Thoracic aorta (tissue), 2 donors: ENCODE measurements at regions not wholly inside any gene's neighbourhood (a gene's known extent, or its start where the extent isn't known, plus 50 kb on each side); places are given as distances from the start of the nearest gene placed in this dataset.

Experiments used
- ATAC-seq: fragments of 150-250 bp; one replicate; pipeline ENCODE4 v1.8.0; 2017; ENCODE audit warnings: low read depth; ENCODE audit not compliant: insufficient number of reproducible peaks, low FRiP score
- DNase-seq: peaks from one replicate; pipeline ENCODE4 v3.0.0-alpha.2; 2020; ENCODE audit warnings: low spot score
- H3K27ac ChIP-seq, 2 donors: fragments of 200-600 bp; sonication (generic); 1 replicate in 1 of 2; 2 replicates in 1 of 2; pipeline ENCODE4 v1.5.1; 2016; ENCODE audit warnings: mild to moderate bottlenecking in 2 of 2, moderate library complexity in 2 of 2
- H3K27me3 ChIP-seq: fragments of 200-600 bp; sonication (generic); replicated peaks from 2 replicates; pipeline ENCODE4 v1.6.0; 2016; ENCODE audit warnings: mild to moderate bottlenecking; ENCODE audit not compliant: insufficient read depth
- H3K36me3 ChIP-seq: fragments of 200-600 bp; sonication (generic); one replicate; pipeline ENCODE4 v1.5.1; 2016
- H3K4me1 ChIP-seq, 2 donors: fragments of 200-600 bp; sonication (generic); 1 replicate in 1 of 2; 2 replicates in 1 of 2; pipeline versions ENCODE4 v1.5.1 to v1.6.0; 2016; ENCODE audit warnings: low read depth in 2 of 2, mild to moderate bottlenecking in 1 of 2; ENCODE audit not compliant: control insufficient read depth in 1 of 2
- H3K4me3 ChIP-seq: fragments of 200-600 bp; sonication (generic); 2 replicates; pipeline ENCODE4 v1.5.1; 2016; ENCODE audit warnings: mild to moderate bottlenecking
- H3K9me3 ChIP-seq: fragments of 200-600 bp; sonication (generic); 2 replicates; pipeline ENCODE4 v1.5.1; 2016
- CTCF ChIP-seq: fragments of 200-600 bp; sonication (generic); IDR thresholded peaks from one replicate; pipeline ENCODE4 v1.5.1; 2019; ENCODE audit warnings: antibody characterized with exemption

- H3K4me3 ChIP-seq, result no peak overlapping the region
- H3K27me3 ChIP-seq, result no peaks in the 10 kb centered on the region
- no peaks in the 10 kb centered on the region for H3K9me3 ChIP-seq
- DNase-seq (no peak), ATAC-seq (no peak)
- H3K27ac ChIP-seq, result no peak overlapping the region
- no peaks in the 10 kb centered on the region for H3K4me1 ChIP-seq
- no peaks in the 10 kb centered on the region for H3K36me3 ChIP-seq
- TF ChIP-seq CTCF, result no peak
Observed at GRCh38 chr10:42984761-42985325, 92.0 kb upstream of the RET start.

GRCh38 chr10:42985436-42986316 lies 91.2 kb upstream of the RET start:
- Histone ChIP-seq H3K27me3 (no peaks in the 10 kb centered on the region), H3K27ac (no peak overlapping the region), H3K4me1 (no peaks in the 10 kb centered on the region), H3K4me3 (no peak overlapping the region), H3K36me3 (no peaks in the 10 kb centered on the region), H3K9me3 (no peaks in the 10 kb centered on the region)
- ATAC-seq, result no peak
- DNase-seq, result no peak
- TF ChIP-seq CTCF, result no peak

GRCh38 chr10:42986633-42987032 lies 90.2 kb upstream of the RET start:
- ATAC-seq, result no peak
- no peak for TF ChIP-seq CTCF
- no peak for DNase-seq

GRCh38 chr10:42987121-42987541 lies 89.7 kb upstream of the RET start:
- DNase-seq (no peak), ATAC-seq (no peak)
- TF ChIP-seq CTCF, result no peak
- Histone ChIP-seq H3K27me3 (no peaks in the 10 kb centered on the region), H3K4me3 (no peak overlapping the region), H3K36me3 (no peaks in the 10 kb centered on the region), H3K27ac (no peak overlapping the region), H3K4me1 (no peaks in the 10 kb centered on the region), H3K9me3 (no peaks in the 10 kb centered on the region)

More at GRCh38 chr10:42986633-42987032, 90.2 kb upstream of the RET start:
- H3K4me1 ChIP-seq, result no peaks in the 10 kb centered on the region
- H3K27ac ChIP-seq, result no peak overlapping the region
- no peaks in the 10 kb centered on the region for H3K36me3 ChIP-seq
- H3K4me3 ChIP-seq, result no peak overlapping the region
- no peaks in the 10 kb centered on the region for H3K9me3 ChIP-seq
- H3K27me3 ChIP-seq, result no peaks in the 10 kb centered on the region

GRCh38 chr10:42987575-42987974 lies 89.3 kb upstream of the RET start:
- H3K36me3 ChIP-seq, result no peaks in the 10 kb centered on the region
- H3K4me1 ChIP-seq, result no peaks in the 10 kb centered on the region
- no peak overlapping the region for H3K27ac ChIP-seq
- H3K9me3 ChIP-seq, result no peaks in the 10 kb centered on the region
- ATAC-seq (no peak), DNase-seq (no peak)
- H3K27me3 ChIP-seq, result no peaks in the 10 kb centered on the region
- no peak overlapping the region for H3K4me3 ChIP-seq
- TF ChIP-seq CTCF, result no peak
